Pulmonary artery endothelial cell (primary cell): ENCODE measurements at regions not wholly inside any gene's neighbourhood (a gene's known extent, or its start where the extent isn't known, plus 50 kb on each side); places are given as distances from the start of the nearest gene placed in this dataset.

Experiments used
- DNase-seq: peaks from one replicate; pipeline ENCODE4 v3.0.0-alpha.2; 2011; ENCODE audit warnings: low read depth, low spot score

DNA sequence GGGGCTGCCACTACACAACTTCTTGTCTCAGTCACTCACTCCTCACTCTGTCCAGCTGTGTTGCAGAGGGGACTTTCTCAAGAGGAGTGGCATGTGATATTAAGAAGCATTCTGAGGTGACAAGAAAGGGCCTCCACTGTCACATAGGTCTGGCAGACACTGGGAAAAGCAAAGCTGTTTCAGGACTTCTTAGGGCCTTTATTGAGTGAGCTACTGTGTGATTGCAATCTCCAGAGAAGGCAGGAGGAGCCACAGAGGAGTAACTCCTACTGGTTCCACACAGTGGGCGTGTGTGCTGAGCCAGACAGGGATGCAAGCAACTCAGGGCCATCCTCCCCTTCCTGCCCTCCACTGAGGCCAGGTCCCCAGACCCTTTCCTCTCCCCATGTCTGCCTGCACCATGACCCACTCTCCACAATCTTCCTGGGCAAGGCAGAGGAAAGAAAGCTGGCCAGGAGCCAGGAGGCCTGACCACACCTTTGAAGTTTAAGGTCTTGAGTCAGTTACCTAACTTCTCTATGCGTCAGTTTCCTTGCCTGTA lies 262.0 kb upstream of the ZMIZ1 start:
- no peak for DNase-seq

DNA sequence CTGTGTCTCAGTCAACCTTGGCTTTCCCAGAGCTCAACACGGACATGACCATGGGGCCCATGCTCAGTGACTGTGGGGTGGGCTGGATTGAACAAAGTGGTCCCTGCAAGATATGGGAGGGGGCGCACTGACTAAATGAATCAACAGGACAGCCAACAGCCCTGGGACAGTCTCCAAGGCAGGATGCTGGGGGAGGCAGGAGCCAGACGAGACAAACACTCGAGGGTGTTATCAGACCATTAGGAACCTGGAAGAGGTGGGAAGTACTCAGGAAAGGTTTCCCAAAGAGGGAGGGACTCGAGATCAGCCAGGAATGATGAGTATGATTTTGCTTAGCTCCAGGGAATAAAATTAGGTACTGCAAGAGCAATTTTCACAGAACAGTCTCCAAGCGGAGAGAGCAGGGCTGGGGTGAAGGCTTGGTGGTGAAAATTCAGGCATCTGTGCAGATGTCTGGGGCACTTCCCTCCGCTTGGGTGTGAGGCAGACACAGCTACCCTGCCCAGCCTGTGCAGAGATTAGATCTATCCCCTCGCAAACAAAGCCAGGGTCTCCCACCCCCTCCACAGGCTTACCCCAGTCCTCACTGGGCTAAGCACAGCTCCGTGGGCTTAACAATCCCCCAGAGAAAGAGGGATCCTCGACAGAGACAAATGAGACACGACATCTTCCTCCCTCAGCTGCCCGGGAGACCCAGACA lies 261.1 kb upstream of the ZMIZ1 start:
- DNase-seq: no peak

DNA sequence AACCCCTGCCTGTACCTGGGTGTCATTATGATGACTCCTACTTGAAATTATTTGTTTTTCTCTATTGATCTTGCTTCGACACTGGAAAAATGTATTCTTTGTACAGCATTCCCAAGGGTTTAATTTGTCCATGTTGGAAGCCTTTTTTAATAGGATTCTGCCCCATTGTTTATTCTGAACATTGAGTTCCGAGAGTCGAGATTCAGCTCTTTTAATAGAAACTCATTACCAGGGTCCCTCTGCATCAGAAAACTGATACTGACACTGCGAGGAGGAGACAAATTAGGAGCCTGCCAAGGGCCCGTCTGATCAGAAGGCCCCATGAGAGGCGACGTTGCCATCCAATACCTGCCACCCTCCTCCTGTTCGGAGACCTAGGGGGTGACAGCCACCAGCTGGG lies 260.5 kb upstream of the ZMIZ1 start:
- DNase-seq: no peak

DNA sequence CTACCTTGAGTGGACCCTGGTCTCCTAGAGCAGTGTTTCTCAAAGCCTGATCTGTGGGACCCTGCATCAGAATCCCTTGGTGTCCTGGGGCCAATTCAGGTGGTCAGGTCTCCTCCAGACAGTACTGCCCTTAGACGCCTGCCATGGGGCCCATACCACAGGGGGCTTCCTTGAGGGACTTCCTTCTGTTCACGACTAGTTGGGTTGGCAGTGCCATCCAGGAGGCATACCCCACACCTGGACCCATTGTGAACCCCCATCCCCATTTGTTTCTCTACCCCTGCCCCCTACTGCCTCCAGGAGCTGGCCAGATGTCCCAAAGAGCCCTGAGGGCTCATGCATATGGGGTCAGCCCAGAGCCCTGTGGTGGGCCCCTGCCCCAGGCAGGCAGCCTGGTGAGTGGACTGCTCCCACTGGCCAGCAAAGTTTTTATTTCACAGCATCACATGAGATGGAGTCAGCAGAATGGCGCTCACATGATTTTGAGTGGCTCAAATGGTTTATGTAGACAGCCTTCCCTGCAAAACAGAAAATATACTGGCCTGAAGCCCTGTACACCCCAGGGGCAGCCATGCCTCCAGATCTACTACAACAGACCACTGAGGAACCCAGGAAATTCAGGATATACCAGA lies 259.9 kb upstream of the ZMIZ1 start:
- no peak for DNase-seq

DNA sequence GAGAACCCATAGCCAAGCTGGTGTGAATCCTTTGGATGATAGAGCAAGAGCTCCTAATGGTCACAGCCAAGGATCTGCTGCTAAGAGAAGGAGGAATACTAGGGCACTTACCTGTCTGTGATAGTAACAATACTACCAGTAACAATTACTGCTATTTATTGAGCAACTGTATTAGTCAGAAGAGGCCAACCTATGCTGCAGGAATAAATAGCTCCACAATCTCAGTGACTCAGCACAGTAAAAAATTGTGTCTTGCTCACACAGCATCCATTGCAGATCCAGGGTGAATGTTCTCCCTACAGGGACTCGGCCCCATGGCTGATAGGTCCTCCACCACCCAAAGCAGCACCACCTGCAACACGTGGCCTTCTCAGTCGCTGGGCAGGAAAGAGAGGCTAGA lies 257.6 kb upstream of the ZMIZ1 start:
- no peak for DNase-seq

DNA sequence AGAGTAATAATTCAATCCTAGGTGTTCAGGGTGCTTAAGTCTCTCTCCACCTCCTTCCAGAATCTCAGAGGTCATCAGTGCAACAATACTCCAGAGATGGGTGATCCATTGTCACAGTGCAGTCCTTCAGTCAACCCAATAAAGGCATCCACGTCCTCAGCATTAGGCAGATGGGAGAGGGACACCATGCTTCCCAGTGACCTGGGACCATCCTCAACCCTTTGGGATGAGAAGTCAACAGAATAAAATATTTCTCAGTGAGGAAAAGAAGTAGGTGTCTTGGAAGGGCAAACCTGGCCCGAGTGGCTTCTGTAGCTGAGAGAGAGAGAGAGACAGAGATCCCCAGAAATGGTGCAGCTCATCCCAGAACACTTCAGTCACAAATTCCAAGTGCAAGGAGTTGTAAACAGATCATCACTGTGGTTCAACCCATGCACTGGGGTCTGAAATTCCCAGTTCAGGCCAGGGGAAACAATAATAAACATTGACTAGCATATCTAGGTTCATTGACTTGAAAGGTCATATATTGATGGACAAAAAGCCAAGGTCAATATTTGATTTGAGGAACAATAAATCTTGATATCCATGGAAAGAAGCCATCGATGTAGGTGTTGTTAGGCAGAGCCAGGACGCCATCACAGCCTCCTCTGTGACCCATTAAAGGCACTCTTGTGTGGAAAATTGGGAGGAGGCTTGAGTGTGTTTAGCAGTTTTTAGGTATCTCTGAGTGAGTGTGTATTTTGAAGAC lies 256.0 kb upstream of the ZMIZ1 start:
- DNase-seq: no peak

DNA sequence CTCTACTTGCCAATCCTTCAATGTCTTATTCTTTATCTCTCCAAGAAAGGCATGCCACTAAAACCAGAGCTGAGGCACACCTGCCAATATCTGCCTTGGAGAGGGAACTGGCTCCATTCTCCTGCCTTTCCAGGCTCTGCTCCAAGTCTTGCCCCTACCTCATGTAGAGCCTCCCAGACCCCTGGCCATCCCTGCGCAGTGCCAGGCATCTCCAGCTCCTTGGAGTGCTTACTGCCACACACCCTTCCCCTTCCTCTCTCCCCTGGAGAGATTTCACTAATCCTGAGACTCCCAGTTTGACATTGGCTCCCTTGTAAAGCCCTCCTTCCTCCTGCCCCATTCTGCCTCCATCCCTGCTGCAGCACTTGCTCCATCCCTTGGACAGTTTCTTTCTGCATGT lies 255.2 kb upstream of the ZMIZ1 start:
- no peak for DNase-seq

DNA sequence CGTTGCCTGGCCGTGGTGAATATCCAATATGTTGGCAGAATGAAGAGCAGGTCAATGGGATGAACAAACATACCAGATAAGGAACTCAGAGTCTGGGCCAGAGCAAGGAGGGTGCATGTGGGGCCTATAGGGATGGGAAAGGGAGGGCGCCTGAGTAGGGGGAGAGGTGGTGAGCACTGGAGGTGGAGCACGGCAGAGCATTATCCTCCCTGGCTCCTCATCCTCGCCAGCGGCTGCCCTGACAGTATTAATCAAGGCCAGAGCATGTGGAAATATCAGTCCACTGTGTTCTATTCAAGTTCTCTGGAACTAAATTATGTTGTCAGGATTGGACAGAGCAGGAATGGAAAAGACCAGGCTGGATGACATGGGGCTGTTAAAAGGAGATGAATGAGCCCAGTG lies 254.8 kb upstream of the ZMIZ1 start:
- DNase-seq: no peak

- no peak for DNase-seq
These were observed 254.4 kb upstream of the ZMIZ1 start for GRCh38 chr10:78814407-78814806.

GRCh38 chr10:78815702-78816334 lies 252.9 kb upstream of the ZMIZ1 start:
- no peak for DNase-seq

- DNase-seq: no peak
These were observed 251.4 kb upstream of the ZMIZ1 start for GRCh38 chr10:78817361-78817760.

DNA sequence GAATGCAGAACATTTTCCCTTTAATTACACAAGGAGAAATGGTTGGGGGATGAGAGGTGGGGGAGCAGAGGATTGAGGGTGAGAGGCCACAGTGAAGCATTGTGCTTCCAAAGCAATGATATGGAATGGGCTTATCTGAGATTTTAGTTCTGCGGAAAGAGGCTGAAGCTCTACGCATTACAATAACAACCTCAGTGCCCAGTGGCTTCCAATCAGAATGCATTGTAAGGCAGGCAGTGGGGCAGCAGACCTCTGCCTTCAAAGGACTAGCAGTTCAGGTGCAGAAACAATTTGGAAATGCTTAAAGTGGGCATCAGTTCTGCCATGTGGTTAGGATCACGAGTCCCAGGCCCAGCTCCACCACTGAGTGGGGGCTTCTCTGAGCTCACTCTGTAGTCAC lies 251.0 kb upstream of the ZMIZ1 start:
- no peak for DNase-seq

GRCh38 chr10:78819361-78820006 lies 249.3 kb upstream of the ZMIZ1 start:
- DNase-seq: no peak

DNA sequence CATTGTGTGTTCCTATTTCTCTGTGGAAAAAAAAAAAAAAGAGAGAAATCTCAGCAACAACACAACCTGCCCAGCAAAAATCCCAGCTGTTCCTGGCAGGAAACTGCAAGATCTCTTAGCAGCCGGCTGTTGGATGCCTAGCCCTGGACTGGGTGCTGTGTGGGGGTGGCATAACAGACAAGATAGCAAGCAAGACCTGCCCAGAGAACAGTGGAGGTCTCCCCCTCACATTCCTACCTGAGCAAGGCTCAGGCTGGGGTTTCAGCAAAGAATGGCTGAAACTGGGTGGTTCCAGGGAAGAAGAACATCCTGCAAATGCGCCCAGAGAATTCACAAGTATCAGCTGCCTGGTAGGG lies 248.8 kb upstream of the ZMIZ1 start:
- DNase-seq: no peak

DNA sequence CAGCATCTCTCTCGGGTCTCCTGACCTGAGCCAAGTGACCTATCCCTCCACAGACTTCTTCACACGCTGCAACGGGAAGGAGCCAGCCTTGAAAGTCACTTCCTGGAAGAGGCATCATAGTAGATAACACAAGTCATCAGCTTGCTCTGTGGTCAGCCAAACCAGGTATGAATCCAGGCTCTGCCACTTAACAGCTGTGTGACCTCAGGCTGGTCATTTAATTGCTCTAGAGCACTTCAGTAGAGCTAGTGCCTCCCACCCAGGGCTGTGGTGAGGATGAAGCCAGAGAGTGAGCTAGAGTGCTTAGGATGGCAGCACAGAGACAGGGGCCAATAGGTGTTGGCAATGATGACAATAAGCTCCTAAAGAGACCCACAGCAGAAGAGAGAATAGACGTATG lies 247.7 kb upstream of the ZMIZ1 start:
- no peak for DNase-seq

DNA sequence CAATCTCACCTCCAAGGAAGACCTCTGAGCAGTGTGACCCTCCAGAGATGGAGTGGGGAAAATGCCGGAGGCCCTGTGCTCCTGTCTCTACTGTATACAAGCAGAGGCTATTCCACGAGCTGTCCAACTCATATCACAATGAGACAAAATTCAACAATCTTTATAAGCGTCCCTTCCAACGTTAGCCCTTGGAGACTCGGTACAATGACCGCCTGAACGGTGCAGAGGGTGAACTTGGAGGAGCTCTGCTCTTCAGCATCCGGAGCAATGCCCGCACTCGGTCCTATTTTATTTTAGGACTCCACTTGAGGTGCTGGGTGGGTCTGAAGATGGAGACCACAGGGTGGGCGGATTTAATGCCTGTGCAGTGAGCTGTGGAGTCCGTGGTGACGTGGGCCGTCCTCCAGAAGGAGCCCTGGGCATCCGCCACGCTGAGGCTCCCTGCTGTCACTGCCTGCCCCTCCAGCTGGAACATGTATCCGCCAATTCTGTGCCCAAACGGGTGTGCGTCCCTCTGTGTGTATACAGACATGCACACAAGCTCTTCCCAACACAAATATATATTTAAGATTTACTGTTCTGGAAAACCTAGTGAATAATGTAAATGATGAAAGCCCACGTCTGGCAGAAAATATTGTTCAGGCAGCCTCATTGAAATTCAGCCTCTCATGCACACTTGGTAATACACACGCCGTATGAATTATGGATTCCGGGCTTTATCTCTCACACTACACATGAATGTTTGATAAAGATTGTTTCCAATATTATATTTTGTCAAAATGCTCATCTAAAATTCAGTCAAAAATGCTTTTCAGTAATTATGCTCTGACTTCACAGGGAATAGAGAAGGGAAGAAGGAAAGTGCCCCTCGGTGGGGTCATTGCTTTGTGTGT lies 239.9 kb upstream of the ZMIZ1 start:
- DNase-seq: no peak

DNA sequence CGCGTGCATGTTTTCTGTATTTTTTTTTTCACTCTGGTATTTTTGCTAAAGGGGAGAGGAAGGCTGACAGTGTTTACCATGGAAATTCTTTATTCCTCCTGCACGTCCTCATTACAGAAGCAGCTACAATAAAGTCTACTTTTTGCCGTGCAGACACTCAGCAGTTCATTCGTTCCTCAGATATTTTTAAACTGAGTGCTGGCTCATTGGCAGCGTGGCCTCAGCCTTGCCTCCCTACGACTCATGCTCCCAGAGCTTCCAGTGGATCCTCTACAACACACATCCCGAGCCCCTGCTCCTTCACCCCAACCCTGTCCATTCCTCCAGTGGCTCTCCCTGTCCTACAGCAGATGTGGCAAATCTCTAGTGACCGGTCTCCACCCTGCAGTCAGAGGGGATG lies 239.2 kb upstream of the ZMIZ1 start:
- DNase-seq: no peak

GRCh38 chr10:78830062-78830975 lies 238.4 kb upstream of the ZMIZ1 start:
- DNase-seq: no peak

DNA sequence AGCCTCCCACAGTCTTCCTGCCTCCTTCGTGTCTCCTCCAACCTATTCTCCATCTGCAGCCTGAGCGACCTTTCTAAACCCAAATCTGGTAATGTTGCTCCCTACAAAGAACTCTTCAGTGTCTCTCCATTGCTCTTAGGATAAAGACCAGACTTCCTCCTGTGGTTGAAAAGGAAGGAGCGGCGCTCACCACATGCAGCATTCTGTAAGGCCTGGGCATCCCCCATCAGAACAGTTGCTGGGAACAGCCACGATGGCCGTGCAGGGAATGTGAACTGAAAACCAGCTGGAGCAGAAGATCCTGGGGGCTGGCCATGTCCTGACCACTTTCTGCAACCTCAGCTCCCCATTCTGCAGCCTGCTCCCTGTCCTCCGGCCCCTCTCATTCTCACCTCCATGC lies 237.8 kb upstream of the ZMIZ1 start:
- DNase-seq: no peak

GRCh38 chr10:78831461-78831860 lies 237.3 kb upstream of the ZMIZ1 start:
- no peak for DNase-seq
